ENCODE measurements at regions not wholly inside any gene's neighbourhood (a gene's known extent, or its start where the extent isn't known, plus 50 kb on each side); places are given as distances from the start of the nearest gene placed in this dataset.

DNA sequence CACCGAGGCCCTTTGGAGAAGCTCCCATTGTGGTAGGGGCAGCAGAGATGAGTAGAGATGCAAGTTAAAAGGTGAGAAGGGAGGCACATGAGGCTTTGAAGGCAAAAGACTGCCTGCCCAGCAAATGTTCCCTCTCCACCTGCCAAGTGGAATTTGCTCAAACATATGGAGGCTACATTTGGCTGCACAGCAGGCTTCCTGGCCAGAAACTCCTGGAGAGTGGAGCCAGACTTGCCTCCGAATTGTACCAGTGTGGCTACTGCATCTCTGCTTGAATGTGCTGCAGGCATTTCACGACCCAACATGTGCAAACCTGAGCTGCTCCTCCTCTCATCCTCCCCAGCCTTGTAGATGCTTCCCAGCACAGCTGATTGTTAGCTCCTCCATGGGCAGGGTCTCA is 229.2 kb downstream of the ZNF621 start:
- H2AFZ ChIP-seq (ENCODE audit: control insufficient read depth, low read length), result no peak overlapping the region
- no peaks in the 10 kb centered on the region for H3K4me1 ChIP-seq (ENCODE audit: control insufficient read depth, extremely low read depth, insufficient read depth, low read length)
- no peaks in the 10 kb centered on the region for H3K27me3 ChIP-seq (ENCODE audit: control insufficient read depth, extremely low read depth, insufficient read depth, low read length)
- H3K9ac ChIP-seq (ENCODE audit: control insufficient read depth, extremely low read depth, insufficient read depth, low read length), result no peak overlapping the region
- DNase-seq (ENCODE audit: low read depth, low spot score) (no peak), FAIRE-seq (no peak)
- H3K9me1 ChIP-seq (ENCODE audit: control insufficient read depth, extremely low read depth, insufficient read depth, low read length), result no peaks in the 10 kb centered on the region
- TF ChIP-seq, protein P1, sequence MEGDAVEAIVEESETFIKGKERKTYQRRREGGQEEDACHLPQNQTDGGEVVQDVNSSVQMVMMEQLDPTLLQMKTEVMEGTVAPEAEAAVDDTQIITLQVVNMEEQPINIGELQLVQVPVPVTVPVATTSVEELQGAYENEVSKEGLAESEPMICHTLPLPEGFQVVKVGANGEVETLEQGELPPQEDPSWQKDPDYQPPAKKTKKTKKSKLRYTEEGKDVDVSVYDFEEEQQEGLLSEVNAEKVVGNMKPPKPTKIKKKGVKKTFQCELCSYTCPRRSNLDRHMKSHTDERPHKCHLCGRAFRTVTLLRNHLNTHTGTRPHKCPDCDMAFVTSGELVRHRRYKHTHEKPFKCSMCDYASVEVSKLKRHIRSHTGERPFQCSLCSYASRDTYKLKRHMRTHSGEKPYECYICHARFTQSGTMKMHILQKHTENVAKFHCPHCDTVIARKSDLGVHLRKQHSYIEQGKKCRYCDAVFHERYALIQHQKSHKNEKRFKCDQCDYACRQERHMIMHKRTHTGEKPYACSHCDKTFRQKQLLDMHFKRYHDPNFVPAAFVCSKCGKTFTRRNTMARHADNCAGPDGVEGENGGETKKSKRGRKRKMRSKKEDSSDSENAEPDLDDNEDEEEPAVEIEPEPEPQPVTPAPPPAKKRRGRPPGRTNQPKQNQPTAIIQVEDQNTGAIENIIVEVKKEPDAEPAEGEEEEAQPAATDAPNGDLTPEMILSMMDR (optimal IDR thresholded peaks at IDR 0.05 in 1 of 3, IDR thresholded peaks at IDR 0.05 in 1 of 3, conservative IDR thresholded peaks at IDR 0.05 in 1 of 3; ENCODE audit: extremely low read depth in 1 of 3, insufficient read depth in 2 of 3, low read length in 3 of 3), result no peak
- TF ChIP-seq EZH2 (IDR thresholded peaks at IDR 0.05; ENCODE audit: low read length), result no peak
- no peak overlapping the region for H3K4me3 ChIP-seq (ENCODE audit: control insufficient read depth in 2 of 3, extremely low read depth in 1 of 3, insufficient read depth in 2 of 3, low read depth in 1 of 3, low read length in 3 of 3)
- no peaks in the 10 kb centered on the region for H3K36me3 ChIP-seq (ENCODE audit: control insufficient read depth in 2 of 2, extremely low read depth in 1 of 2, insufficient read depth in 2 of 2, low read length in 2 of 2)
- no peaks in the 10 kb centered on the region for H3K79me2 ChIP-seq (ENCODE audit: control insufficient read depth, insufficient read depth, low read length)
- no peaks in the 10 kb centered on the region for H3K9me3 ChIP-seq (ENCODE audit: control insufficient read depth, low read depth, low read length)
- no peak overlapping the region for H3K27ac ChIP-seq (ENCODE audit: control insufficient read depth, insufficient read depth, low read length)
- H3K4me2 ChIP-seq (ENCODE audit: control insufficient read depth, extremely low read depth, insufficient read depth, low read depth, low read length), result no peak overlapping the region
- no peaks in the 10 kb centered on the region for H4K20me1 ChIP-seq (ENCODE audit: control insufficient read depth, extremely low read depth, insufficient read depth, low read length)
- dilution Hi-C loops (cut with MboI; ENCODE audit: extremely low pct_ligation_motif_present, low sequenced_read_pairs), result no loop called here

DNA sequence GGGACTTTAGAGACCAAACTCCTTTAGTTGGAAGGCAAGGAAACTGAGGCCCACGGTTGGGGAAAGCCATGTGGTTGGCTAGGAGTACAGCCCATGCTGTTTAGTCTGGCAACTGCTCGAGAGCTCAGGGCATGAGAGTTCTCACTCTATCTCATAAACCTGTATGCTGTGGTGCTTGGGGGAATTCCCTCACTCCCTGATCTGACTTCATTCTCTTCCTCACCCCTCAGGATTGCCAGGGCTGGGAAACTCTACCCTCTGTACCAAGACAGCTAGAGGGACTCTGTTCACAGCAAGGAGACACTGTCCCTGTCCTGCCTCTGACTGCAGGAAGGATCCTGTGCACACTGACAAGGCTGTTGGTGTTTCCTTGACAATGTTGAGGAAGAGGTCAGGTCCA is 230.2 kb downstream of the ZNF621 start:
- H3K27me3 ChIP-seq (ENCODE audit: control insufficient read depth, extremely low read depth, insufficient read depth, low read length), result no peaks in the 10 kb centered on the region
- no peak overlapping the region for H3K4me2 ChIP-seq (ENCODE audit: control insufficient read depth, extremely low read depth, insufficient read depth, low read depth, low read length)
- dilution Hi-C loops (cut with MboI; ENCODE audit: extremely low pct_ligation_motif_present, low sequenced_read_pairs), result no loop called here
- no peak for TF ChIP-seq EZH2 (IDR thresholded peaks at IDR 0.05; ENCODE audit: low read length)
- TF ChIP-seq, protein P1 (optimal IDR thresholded peaks at IDR 0.05 in 1 of 3, IDR thresholded peaks at IDR 0.05 in 1 of 3, conservative IDR thresholded peaks at IDR 0.05 in 1 of 3; ENCODE audit: extremely low read depth in 1 of 3, insufficient read depth in 2 of 3, low read length in 3 of 3), result no peak
- H3K27ac ChIP-seq (ENCODE audit: control insufficient read depth, insufficient read depth, low read length), result no peak overlapping the region
- H3K79me2 ChIP-seq (ENCODE audit: control insufficient read depth, insufficient read depth, low read length), result no peaks in the 10 kb centered on the region
- no peaks in the 10 kb centered on the region for H3K9me1 ChIP-seq (ENCODE audit: control insufficient read depth, extremely low read depth, insufficient read depth, low read length)
- H4K20me1 ChIP-seq (ENCODE audit: control insufficient read depth, extremely low read depth, insufficient read depth, low read length), result no peaks in the 10 kb centered on the region
- no peak overlapping the region for H2AFZ ChIP-seq (ENCODE audit: control insufficient read depth, low read length)
- DNase-seq (ENCODE audit: low read depth, low spot score) (no peak), FAIRE-seq (no peak)
- no peaks in the 10 kb centered on the region for H3K36me3 ChIP-seq (ENCODE audit: control insufficient read depth in 2 of 2, extremely low read depth in 1 of 2, insufficient read depth in 2 of 2, low read length in 2 of 2)
- no peak overlapping the region for H3K9ac ChIP-seq (ENCODE audit: control insufficient read depth, extremely low read depth, insufficient read depth, low read length)
- no peaks in the 10 kb centered on the region for H3K9me3 ChIP-seq (ENCODE audit: control insufficient read depth, low read depth, low read length)
- no peaks in the 10 kb centered on the region for H3K4me1 ChIP-seq (ENCODE audit: control insufficient read depth, extremely low read depth, insufficient read depth, low read length)
- H3K4me3 ChIP-seq (ENCODE audit: control insufficient read depth in 2 of 3, extremely low read depth in 1 of 3, insufficient read depth in 2 of 3, low read depth in 1 of 3, low read length in 3 of 3), result no peak overlapping the region

Data from keratinocyte (primary cell).